HuH-7.5 (cell line): ENCODE measurements at regions not wholly inside any gene's neighbourhood (a gene's known extent, or its start where the extent isn't known, plus 50 kb on each side); places are given as distances from the start of the nearest gene placed in this dataset.

Source experiments
- DNase-seq: peaks from one replicate; pipeline ENCODE4 v3.0.0; 2011; ENCODE audit warnings: low spot score

DNA sequence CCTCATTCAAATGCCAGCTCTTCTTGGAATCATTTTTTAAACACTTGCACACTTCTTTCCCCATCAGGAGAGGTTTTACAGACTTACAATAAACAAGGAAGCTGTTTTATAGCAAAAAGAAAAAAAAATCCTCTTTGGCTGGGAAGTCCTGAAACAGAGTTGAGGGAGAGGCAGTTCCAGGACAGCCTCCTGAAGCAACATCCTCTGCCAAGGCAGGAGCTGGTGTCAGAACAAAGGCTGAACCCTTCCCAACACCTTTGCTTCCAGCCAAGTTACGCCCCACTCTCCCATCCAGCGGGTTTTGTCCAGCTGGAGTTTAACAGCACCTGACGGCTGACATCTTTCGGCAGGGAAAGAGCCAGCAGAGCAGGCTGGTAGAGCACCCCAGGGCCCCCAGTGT is 287.8 kb downstream of the RRAGC start:
- DNase-seq: no peak

DNA sequence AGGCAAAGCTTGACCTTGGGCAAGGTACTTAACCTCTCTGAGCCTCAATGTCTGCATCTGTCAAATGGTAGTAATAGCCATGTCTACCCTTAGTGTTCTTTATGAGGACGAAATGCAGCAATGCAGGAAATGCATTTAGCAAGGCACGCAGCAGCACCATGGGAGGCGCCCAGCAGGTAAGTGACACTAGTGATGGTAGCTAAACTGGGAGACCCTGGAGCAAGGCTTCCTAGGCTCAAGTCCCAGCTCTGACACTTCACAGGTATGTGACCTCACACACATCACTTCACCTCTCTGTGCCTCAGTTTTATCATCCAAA is 289.0 kb downstream of the RRAGC start:
- no peak for DNase-seq

DNA sequence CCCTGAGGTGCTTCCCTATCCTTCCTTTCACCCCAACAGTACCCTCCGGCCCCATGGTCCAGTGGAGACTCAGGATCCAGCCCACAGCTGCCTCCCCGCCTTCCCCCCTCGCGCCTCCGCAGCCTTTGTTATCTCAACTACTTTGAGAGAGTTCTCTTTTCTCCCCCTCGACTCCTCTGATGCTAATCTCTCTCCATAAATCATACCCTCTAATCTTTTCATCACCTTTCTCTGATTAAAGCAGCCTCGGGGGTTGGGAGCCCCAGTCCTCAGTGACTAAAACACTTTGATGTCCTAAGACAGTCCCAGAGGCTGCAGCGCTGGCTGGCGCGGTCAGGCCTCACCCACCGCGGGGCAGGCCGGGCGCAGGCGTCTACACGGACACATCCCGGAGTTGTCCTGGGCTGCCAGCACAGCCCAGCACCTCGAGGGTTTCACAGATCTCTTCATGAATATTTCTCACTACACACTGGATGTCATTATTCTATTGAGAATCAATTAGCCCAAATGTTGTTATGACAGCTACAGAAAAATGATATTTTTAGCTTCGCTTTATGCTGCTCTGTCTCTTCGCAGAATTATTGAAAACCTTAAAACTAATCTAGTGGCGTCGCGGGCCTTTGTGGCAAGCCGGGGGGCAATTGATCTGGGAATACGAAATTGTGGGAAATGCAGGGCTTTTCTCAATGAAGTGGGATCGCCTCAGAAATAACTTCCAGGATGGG is 289.5 kb downstream of the RRAGC start:
- DNase-seq: no peak

DNA sequence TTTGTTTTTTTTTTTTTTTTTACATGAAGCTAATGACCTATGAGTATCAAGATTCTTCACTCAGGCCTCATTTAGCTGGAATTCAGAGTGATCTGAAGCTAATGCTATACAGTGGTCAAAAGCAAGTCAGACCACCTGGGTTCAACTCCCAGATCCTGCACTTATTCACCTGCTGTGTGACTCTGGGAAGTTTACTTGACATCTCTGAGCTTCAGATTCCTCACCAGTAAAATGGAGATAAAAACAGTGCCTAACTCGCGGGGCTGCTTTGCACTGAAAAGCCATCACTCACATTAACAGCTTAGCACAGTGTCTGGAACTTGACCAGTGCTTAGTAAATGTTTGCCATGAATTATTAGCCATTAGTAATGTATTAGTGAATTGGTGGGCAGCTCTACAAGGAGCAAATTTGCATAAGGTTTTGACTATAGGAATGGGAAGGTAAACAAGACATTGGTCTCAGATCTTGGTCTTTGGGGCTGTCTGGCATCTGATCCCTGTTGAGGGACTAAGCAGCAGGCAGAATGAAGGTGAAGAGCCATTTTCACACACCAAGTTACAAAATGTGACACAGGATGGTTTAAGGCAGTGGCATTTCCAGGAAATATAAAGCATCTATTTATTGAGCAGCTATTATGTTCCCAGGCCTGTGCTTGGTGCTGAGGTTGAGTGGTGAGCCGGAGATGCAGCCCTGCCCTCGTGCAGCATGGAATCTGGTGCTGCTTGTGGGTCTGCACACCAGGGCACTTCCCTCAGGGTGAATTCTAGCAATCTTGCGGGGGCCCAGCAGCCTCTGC is 291.3 kb downstream of the RRAGC start:
- no peak for DNase-seq

DNA sequence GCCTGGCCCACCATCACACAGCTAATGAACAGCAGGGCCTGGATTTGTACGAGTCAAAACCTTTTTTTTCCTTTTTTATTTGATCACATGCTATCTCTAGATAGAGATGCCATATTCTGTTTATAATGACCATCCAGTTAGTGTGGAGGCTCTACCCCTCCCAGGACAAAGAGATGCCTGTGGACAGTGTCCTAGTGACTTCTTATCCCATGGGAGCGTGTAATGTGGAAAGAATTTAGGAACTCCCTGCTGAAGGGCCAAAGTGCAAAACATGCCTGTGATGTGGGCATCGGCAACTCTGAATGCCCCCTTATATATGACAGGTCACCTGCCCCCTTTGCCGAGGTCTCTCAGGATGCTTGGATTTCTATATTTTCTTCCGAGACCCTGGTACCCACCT is 292.2 kb downstream of the RRAGC start:
- DNase-seq: no peak

DNA sequence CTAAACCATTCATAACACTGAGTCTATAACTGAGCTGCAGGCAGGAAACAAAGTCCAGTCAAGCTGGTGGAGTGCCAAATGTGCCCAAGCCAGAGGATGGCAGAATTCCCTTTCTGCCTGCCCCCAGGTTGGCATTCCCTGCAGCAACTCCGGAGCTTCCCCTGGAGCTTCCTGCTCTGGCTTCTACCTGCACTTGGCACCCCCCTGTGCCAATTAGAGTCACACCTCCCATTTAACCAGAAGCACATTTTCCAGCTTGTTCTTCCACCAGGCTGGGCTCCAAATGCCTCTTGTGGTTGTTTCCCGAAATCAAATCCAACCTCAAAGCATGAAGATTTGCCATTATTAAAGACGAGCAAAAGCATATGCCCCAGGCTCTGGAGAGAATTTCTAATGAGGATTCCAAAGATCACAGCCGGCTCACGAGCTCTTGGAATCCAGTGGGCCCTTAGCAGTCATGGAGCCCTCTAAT is 294.5 kb downstream of the RRAGC start:
- DNase-seq: no peak

DNA sequence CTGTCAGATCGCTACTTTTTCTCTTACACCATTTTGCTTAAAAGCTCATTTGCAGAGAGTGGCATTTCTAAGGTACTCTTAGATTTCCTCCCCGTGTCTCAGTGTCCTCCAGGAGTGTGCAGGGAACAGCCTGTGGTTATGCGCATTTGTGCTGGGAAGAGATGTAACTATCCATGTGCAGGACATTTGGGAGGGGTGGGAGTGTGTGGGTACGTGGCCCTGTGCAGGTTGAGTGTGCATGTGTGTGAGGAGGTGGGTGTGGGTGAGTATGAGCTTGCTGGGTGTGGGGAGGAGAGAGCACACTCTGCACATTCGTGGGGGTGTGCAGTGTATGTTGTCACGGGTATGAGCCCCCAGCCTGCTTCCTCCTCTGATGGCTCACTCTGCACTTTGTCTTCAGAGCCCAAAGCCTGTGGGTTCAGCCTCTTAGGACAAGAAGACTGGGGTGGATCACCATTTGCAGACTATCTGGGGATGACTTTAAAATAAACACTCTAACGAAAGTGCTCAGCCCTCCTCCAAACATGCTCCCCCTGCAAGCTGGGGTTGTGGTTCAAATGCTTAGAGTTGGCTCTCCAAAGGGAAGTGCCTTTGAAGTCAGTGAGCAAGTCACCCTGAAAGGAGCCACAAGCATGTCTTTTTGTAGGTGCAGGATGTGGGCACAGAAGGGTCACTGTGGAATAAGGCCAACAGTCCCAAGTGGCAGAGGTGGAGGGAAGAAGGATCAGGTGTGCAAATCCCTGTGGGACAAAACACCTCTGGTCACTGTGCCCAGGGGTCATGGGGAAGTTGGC is 295.4 kb downstream of the RRAGC start:
- DNase-seq: no peak

DNA sequence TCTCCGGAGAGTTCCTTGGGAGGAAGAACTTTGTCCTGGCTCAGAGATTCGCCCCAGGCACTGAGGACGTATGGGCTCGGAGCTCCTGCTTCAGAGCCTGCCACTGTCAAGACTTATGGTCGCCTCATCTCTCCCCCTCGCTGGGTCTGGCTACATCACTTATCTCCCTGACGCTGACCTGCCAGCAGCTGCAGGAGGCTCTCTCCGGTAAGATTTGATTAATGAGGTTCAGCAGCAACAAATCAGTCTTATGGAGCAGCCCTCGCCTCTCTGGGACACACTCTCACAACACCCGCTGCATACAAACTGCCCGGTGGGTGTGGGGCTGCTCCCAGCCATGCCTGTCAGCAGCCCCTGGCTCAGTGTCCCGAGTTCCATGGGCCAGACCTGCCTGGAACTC is 297.8 kb downstream of the RRAGC start:
- DNase-seq: no peak

DNA sequence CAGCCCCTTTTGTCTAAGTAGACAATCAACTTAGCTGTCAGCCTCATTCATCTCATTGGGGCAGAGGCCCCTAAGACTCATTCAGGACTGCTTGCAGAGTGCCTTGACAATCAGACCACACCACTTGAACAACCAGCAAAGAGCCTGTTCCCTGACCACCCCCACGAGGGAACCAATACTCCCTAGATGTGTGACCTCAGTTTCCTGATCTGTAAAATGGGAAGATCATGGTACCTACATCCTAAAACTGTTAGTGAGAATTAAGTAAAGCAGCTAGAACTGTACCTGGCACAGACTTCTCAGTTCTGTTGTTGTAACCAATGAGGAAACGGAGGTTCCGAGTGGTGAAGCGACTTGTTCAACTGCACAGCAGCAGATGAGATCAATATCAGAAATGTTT is 298.5 kb downstream of the RRAGC start:
- DNase-seq: no peak

DNA sequence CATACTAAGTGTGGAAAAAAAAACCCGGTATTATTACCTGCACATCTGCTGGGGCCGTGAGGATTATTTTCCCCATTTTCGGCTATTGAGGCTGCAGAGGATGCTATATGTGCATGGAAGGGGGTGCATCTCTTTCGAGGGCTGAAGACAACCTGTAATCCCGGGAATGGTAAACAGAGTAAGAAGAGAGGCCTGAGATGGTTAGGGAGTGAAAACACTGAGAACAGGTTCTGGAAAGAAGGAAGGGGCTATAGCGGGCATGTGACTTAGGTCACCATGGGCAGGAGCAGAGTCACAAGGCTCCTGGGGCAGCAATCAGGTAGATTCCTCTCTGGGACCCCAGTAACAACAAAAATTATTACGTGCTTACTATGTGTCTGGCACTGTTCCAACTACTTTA is 299.1 kb downstream of the RRAGC start:
- no peak for DNase-seq

DNA sequence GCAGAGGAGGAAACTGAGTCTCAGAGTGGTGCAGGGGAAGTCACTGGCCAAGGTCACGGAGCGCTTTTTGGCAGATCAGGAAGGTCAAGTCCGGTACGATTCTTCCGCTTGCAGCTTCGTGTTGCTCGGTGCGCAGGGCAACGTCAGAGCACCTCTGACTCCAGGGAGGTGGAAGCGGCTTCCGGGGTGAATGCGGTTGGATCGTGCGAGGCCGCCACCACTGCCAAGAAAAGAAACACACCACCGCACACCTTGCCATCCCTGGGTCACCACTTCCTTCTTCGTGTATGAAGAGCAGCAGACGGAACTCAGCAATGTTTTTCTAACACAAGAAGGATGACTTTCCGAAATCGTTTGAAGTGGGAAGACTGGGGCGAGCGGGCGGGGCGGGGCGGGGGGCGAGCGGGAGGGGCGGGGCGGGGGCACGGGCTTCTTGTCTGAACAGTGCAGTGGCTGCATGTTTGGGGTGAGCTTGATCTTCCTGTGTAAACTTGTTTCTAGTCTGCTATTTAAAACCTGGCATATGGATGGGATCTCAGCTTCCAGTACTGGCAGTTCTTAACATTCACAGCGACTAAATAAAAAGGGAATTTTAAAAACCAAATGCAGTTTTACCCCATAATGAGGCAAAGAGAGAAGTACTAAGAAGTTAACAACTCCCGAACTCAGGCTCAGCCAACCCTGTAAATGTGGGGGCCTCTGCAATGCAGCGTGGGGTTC is 300.0 kb downstream of the RRAGC start:
- no peak for DNase-seq

DNA sequence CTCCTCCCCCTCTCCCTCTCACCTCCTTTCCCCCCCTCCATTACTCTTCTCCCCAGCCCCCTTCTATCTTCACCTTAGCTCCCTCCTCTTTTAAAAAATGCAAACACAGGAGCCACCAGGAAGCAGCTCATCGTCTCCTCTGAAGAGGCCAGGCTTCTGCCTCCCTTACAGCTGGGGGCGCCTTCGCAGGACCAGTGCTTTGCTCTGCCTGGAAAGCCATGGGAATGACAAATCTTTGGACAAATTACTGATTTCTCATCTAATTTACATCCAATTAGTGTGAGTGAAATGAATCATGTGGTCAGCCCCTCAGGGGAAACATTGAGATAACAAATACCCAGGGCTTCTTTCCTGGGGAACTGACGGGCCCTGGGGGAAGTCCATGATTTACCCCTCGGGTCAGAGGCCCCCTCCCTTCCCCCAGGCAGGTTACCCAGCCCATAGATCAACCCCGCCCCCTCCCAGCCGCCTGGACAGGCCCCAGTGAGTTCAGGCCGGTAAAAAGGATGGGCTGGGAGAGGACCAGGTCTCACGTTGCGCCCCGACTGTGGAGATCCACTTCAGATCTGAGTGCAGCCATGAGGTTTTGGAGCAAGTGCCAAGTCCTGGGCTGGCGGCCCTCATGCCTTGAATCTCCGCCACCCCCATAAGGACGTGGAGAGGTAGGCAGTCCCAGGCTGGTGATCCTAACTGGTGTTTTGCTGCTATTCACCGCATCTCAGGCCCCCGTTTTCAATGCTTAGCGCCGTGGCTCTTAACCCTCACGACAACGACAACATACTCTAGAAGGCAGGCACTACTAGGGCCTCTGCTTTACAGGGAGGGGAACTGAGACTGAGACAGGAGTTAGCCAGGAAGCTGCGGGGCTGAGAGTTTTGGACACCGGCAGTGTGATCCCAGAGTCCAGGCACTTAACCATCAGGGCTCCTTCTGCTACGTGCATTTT is 300.8 kb downstream of the RRAGC start:
- no peak for DNase-seq

DNA sequence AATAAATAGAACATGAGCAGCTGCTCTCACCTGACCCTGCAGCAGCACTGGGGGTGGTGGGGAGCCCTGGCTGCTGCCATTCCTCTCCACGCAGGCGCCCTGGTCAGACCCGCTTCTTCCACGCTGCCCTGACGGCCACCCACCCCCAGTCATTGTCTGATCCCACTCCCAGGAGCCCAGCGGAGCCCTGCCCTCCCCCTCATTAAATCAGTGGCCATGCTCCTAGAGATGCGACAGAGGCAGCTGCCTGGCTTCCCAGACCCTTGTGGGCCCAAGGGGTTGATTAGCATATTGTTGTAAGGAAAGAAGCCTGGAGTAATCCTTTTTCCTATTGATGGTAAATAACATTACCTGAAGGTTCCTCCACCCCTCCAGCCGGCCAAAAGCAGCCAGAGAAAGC is 301.5 kb downstream of the RRAGC start:
- DNase-seq: no peak

DNA sequence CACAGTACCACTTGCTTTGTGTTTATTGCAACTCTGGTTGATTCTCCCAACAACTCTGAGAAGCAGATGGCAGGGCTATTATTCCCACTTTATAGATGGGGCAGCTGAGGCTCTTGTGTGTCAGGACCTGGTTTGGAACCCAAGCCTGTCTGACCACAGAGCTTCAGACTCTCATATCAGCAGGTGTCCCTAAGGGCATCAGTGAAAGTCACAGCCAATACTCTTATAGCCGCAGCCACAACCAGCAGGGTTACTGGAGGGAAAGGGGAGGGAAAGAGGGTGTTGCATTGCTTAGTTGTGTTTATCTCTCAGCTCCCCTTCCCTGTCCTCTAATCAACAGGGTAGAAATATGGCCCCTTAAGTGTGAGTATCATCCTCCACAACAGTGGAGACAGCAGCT is 304.0 kb downstream of the RRAGC start:
- DNase-seq: no peak

DNA sequence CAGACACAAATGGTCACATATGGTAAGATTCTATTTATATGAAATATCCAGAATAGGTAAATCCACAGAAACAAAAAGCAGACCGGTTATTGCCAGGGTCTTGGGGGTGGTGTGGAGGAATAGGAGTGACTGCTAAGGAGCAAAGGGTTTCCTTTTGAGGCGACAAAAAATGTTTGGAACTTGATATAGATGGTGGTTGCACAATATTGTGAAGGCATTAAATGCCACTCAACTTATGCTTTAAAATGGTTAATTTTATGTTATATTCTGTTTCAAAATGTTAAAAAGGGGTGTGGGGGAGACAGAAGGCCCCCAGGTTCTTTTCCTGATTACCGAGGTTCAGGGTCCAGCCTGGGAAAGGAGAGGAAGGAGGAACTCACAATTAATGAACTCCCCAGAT is 304.4 kb downstream of the RRAGC start:
- DNase-seq: no peak

DNA sequence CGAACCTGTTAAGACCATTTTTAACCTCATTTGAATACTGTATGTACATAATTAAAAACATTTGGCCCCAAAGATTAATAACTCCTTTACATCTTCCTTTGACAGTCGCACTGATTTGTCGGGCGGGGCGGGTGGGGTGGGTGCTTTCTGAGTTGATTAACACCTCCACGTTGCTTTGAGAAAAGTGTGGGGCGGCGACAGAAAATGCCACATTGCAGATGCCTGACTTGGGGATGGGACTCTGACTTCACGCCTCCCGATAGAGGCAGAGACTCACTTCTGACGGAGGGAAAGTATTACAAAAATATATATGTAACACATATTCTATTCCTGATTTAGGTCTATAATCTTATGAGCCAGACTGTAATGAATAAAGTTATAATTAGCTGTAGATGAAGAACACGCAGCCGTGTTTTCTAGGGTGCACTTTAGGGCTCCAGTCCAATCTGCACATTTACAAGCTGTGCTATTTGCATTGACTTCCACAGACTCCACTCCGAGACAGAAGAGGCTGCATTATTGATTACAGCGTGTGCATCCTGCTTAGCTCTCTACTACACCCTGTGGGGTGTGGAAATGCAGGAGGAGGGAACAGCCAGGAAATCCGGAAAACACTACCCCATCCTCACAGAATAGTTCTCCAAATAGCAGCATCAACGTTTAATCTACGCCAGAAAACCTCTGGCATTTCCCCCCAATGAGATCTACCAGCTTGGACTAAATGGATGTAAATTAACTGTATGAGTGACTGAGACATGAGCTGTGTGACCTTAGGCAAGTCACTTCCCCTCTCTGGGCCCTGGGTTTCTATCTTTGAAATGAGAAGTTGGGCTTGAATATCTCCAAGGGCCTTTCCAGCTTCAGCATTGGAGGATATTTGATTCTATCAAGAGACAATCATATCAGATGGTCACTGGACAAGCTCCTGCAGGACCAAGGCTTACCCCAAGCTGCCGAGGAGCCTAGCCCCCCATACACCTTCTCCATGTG is 308.0 kb downstream of the RRAGC start:
- DNase-seq: no peak

DNA sequence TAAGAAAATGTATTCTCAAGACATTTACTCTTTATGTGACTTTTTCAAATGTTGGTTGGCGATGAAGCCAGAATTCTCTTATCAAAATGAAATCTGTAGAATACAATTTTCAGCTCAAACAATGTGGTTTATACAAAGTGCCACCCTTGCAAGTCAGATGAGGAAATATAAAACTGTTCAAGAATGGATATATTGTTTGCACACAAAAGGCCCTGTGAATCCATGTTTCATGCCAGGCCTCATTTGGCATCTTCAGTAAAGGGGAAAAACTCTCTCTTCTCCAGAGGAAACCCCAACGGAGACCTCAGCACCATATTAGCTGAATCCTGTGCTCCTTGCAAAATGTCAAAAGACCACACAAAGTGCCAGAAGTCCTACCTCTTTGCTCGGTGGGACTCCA is 310.4 kb downstream of the RRAGC start:
- no peak for DNase-seq

DNA sequence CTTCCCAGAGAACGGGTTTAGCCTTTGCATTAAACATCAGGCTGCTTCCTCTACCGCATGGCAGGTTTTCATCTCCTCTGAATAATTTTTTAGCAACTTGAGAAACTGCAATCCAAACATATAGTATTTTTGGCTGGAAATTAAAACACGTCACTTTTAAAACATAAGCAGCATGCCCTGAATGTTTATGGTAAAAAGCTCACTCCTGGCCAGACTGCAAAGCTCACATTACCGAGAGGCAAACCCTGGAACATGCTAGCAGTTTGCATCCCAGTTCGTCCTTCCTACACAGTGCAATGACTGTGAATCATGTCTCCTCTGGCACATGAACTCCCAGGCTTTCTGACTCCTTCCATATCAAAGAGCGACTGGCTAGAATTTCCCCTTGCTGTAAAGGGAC is 312.3 kb downstream of the RRAGC start:
- DNase-seq: no peak

DNA sequence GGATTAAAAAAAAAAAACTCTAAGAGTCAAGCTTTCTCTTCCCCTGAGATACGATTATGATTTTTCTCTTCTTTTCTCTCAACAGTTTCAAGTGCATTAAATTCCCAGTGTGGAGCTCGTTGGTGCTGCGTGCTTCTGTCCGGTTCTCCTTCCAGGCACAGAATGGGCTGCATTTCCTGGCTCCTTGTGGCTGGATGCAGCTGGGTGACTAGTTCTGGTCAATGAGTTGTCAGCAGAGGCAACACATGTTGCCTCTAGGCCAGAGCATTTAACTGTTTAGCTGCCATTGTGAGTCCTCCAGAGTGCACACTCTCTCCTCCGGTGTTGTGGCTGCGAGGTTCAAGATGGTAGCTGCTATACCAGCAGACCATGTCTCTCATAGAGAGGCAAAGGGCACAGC is 312.9 kb downstream of the RRAGC start:
- no peak for DNase-seq

DNA sequence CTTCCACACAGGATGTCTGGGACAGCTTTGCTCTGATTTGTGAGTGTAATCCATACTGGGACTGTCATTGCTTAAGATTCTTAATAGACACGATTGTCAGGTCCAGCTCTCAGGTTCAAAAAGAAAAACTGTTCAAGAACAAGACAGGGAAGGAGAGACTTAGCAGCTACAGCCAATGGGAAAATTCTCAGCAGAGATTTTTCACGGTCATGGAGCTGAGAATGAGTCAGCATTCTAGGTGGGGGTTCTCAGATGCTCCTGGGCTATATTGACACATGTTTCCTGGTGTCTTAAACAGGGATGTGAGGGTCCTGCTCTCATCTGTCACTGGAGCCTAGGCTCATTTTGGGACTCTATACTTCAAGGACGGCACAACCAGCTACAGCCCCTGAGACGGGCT is 318.3 kb downstream of the RRAGC start:
- no peak for DNase-seq
